Activated effector memory CD4-positive, alpha-beta T cell treated with anti-CD3 and anti-CD28 coated beads, Interleukin-2, amount 50 U/mL, for 16 hours (primary cell): ENCODE measurements at regions not wholly inside any gene's neighbourhood (a gene's known extent, or its start where the extent isn't known, plus 50 kb on each side); places are given as distances from the start of the nearest gene placed in this dataset.

ENCODE experiments used
- DNase-seq: peaks from one replicate; pipeline ENCODE4 v3.0.0-alpha.2; 2020

DNA sequence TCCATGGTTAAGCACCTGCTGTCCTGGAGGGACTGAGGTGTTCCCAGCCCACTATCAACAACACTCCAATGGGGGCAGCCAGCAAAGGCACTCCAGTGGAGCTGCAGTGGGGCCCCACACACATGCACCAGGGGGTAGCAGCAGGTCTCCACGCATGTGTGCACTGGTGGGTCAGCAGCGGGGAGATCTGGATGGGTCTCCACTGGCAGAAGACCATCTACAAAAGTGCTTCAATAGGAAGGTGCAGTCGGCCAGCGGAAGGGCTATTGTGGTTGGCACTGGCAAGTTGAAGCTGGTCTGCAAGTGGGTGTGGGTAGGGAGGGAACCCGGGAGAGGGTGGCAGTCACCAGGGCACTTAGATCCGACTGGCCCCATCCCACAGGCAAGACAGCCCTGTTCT is 1355.4 kb downstream of the NSUN3 start:
- no peak for DNase-seq

DNA sequence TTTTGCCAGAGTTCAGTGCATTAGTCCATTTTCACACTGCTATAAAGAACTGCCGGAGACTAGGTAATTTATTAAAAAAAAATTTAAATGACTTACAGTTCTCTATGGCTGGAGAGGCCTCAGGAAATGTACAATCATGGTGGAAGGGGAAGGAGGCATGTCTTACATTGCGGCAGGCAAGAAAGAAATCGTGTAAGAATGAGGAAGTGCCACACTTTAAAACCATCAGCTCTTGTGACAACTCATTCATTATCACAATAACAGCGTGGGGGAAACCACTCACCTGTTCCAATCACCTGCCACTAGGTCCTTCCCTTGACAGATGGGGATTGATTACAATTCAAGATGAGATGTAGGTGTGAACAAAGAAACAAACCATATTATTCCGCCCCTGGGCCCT is 1361.4 kb downstream of the NSUN3 start:
- no peak for DNase-seq

DNA sequence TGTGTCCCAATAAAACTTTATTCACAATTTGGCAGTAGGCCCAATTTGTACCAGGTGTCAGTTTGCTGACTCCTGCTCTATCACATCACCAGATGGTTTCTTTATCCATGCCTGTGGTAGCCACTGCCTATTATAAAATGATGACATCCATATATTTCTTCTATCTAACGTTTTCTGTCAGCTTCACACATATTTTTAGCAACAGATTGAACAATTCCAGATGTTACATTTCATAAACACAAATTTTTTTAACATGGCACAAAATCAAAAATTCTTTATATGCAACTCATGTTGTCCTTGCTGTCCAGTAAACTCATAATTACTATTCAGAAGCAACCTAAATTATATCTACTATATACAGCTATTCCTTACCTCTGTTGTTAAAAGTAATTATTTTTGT is 1371.6 kb downstream of the NSUN3 start:
- no peak for DNase-seq

- no peak for DNase-seq
These were observed 1374.5 kb downstream of the NSUN3 start for GRCh38 chr3:95437409-95437808.

DNA sequence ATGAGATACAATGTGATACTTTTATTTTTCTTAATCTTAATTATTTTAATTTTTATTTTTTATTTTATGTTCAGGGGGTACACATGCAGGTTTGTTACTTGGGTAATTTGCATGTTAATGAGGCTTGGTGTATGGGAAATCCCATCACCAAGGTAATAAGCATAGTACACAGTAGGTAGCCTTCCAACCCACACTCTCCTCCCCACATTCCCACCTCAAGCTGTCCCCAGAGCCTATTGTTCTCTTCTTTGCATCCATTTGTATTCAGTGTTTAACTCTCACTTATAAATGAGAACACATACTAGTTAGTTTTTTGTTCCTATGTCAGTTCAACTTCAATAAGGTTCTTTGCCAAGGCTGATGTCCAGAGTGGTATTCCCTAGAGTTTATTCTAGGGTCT is 1375.4 kb downstream of the NSUN3 start:
- DNase-seq: no peak

DNA sequence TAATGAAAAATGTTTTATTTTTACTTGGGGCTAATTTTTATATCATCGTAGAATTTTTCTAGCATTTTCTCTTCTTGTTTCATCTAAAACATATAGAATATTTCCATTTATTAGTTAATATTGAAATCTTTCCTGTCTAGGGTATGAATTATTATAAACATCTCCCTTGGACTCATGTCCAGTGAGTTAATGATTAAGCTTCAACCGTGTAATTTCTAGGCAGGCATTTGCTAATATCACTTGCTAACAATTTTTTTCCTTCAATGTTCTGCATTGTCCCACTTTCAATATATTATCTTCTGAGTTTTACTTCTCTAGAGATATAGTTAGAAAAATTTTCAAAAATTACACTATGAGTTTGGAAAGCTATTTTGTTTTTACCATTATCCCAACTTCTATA is 1371.6 kb upstream of the EPHA6 start:
- no peak for DNase-seq

- no peak for DNase-seq
These were observed 1364.6 kb upstream of the EPHA6 start for GRCh38 chr3:95449841-95450240.

- DNase-seq: no peak
These were observed 1361.2 kb upstream of the EPHA6 start for GRCh38 chr3:95453242-95453641.

DNA sequence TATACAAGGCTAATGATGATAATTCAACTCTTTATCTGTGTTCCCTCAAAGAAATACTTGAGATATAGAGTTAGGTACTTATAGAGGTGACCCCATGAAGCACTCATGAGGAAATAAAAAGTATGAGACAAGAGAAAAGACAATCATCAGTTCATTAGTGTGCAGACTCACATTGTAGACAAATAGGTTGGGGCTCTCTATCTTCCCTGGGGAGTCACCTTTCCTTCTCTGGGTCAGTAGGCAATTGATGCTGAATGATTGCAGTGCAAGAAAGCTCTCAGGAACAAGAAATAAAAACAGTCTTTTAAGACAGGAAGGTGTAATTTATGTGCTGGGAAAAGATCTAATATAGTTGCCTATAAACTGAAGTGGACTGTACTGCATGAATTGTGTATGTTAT is 1357.6 kb upstream of the EPHA6 start:
- DNase-seq: no peak

DNA sequence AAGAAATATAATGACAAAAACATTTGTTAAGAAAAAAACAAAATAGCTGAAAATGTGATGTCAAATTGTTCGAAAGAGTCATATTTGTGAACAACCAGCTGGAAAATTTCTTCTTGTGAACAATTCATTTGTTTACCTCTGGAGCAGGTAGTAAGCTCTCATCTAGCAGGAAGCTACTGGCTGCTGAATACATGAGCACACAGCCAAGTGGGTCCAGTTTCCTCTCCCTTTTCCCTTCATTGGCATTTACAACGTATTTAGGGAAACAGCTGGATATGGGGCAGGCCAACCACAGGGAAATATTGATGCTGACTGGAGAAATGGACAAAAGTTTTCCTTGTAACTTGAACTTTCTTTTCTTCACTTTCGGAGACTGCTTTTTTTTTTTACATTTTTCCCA is 1354.7 kb upstream of the EPHA6 start:
- no peak for DNase-seq

DNA sequence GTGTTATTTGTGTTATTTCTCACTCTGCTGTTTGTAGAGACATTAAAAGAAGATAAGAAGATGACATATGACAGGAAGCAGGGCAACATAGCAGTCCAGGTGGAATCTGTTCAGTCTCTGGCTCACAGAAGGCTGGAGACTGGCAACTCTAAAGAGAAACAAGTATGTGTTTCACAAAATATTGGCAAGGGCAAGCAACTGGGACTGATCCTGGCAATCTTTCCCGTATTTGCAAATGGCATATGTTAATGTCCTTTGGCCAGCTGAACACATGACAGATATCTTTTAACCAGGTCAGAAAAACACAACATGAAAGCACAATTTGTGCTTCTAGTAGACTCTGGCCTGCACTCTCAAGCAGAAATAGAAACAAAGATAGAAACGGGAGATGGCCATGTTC is 1354.1 kb upstream of the EPHA6 start:
- DNase-seq: no peak

- DNase-seq: no peak
These were observed 1352.2 kb upstream of the EPHA6 start for GRCh38 chr3:95462161-95462560.

DNA sequence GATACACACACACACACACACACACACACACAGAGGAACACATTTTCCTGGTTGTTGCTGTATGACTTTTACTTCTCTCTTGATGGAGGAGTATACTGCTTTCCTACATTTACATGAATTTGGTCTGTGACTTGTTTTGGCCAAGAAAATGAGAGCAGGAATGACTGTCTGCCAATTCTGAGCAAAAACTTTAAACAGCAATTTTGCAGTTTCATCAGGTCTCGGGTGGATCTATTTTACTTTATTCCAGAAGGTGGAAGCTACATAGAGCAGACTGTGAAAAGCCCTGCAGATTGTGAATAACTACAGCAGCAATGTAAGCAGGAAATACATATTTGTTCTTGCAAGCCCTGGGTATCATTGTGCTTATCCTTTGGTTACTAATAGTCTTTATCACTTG is 1350.0 kb upstream of the EPHA6 start:
- DNase-seq: no peak

DNA sequence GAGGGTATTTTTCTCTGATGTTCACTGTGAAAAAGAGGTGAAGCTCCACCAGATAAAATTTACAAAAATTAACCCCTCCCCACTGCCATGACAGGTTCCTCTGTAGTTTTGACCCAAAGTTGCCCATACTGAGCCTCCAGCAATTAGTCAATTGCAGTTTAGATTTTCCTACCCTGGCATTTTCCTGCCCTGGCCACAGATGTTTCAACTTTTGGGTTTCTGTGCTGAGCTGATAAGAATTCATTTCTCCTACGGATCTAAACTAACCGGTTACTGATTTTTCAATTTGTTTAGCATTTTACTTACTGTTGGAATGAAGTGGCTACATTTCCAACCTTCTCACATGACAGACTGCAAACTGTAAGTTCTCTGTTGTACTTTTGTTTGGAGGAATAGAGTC is 1346.1 kb upstream of the EPHA6 start:
- no peak for DNase-seq

DNA sequence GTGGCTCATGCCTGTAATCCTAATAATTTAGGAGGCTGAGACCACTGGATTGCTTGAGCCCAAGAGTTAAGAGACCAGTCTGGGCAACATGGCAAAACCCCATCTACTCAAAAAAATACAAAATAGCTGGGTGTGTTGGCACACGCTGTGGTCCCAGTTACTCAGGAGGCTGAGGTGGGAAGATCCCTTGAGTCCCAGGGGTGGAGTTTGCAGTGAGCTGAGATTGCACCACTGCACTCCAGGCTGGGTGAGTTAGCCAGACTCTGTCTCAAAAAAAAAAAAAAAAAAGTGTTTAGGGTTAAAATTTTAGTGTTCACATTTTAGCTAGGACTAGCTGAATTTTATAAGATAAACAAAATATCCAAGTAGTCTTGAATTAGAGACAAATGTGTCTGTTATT is 1340.1 kb upstream of the EPHA6 start:
- DNase-seq: no peak

GRCh38 chr3:95476534-95476933 is 1337.9 kb upstream of the EPHA6 start:
- DNase-seq: no peak

- DNase-seq: no peak
These were observed 1308.2 kb upstream of the EPHA6 start for GRCh38 chr3:95506174-95506573.

GRCh38 chr3:95508124-95508523 is 1306.3 kb upstream of the EPHA6 start:
- no peak for DNase-seq

- DNase-seq: no peak
These were observed 1302.6 kb upstream of the EPHA6 start for GRCh38 chr3:95511828-95512227.

- DNase-seq: no peak
These were observed 1300.1 kb upstream of the EPHA6 start for GRCh38 chr3:95514260-95514659.

GRCh38 chr3:95521396-95521795 is 1293.0 kb upstream of the EPHA6 start:
- DNase-seq: no peak

- no peak for DNase-seq
These were observed 1291.9 kb upstream of the EPHA6 start for GRCh38 chr3:95522449-95522848.

DNA sequence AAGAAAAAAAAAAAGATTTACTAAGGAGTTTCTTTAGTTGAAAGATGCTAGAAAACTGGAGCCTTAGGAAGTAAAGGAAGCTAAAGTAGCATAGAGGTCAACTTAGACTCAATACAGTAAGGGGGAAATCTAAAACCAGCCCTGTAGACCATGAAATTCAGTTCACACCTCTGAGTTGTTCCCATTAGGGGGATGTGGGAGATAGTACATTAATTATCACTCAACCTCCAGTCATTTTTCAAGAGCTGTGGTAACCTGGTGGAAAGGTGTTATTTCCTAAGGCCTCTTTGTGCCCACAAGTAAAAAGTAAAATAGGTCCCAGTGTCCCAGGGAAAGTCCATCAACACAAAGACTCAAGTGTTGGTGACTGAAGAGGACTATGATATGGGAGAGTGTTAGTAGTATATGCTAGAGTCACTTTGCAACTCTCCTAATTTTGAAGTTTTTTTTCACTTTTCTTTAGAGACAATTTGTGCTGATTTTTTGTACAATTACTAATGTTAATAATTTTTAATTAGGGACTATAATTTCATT is 1274.4 kb upstream of the EPHA6 start:
- DNase-seq: no peak

- DNase-seq: no peak
These were observed 1248.9 kb upstream of the EPHA6 start for GRCh38 chr3:95565502-95565901.

- DNase-seq: no peak
These were observed 1247.0 kb upstream of the EPHA6 start for GRCh38 chr3:95567346-95567745.

GRCh38 chr3:95586754-95587153 is 1227.6 kb upstream of the EPHA6 start:
- no peak for DNase-seq
